ENCODE measurements at regions not wholly inside any gene's neighbourhood (a gene's known extent, or its start where the extent isn't known, plus 50 kb on each side); places are given as distances from the start of the nearest gene placed in this dataset.

GRCh38 chr10:31101123-31101522 lies 69.5 kb upstream of the ZNF438 start:
- no peaks in the 10 kb centered on the region for H3K79me2 ChIP-seq (ENCODE audit: insufficient read depth, low read length)
- H2AFZ ChIP-seq (ENCODE audit: low read depth, low read length, poor library complexity, severe bottlenecking), result peak overlapping the region; percentile 48
- H3K4me3 ChIP-seq (replicated peaks in 1 of 2; ENCODE audit: low read depth in 1 of 2, low read length in 2 of 2), result 0 out of 4 replicates have a peak overlapping the region, but pooled peaks of 1 of the 2 experiments have one; percentile 6
- H3K27ac ChIP-seq (ENCODE audit: low read depth, low read length), result peak overlapping the region; percentile 49
- no peaks in the 10 kb centered on the region for H3K36me3 ChIP-seq (ENCODE audit: control insufficient read depth in 1 of 2, insufficient read depth in 2 of 2, low read length in 2 of 2)
- POLR2A ChIA-PET, result no interaction called here
- BruUV-seq (replicated peaks), result no TSS peak
- intact Hi-C loops (cut with micrococcal nuclease), result no loop called here
- H3K9me2 ChIP-seq (ENCODE audit: insufficient read depth), result no peaks in the 10 kb centered on the region
- TF ChIP-seq CBX3 (IDR thresholded peaks at IDR 0.05; ENCODE audit: low read depth) (peak; percentile 92), YY1 (IDR thresholded peaks at IDR 0.05; ENCODE audit: extremely low read depth, insufficient replicate concordance, low read depth, low read length) (no peak), POLR2AphosphoS5 (IDR thresholded peaks at IDR 0.05; ENCODE audit: low read depth, low read length) (peak; percentile 36; the same call in 1 of the 2 replicates), SP1 (IDR thresholded peaks at IDR 0.05; ENCODE audit: low read depth) (peak; percentile 80), SRF (IDR thresholded peaks at IDR 0.05; ENCODE audit: low read depth) (peak; percentile 75; the same call in 1 of the 2 replicates), FOSL1 (IDR thresholded peaks at IDR 0.05; ENCODE audit: low read depth) (peak; percentile 81), JUND (IDR thresholded peaks at IDR 0.05) (peak; percentile 86)
- TF ChIP-seq, protein P1, sequence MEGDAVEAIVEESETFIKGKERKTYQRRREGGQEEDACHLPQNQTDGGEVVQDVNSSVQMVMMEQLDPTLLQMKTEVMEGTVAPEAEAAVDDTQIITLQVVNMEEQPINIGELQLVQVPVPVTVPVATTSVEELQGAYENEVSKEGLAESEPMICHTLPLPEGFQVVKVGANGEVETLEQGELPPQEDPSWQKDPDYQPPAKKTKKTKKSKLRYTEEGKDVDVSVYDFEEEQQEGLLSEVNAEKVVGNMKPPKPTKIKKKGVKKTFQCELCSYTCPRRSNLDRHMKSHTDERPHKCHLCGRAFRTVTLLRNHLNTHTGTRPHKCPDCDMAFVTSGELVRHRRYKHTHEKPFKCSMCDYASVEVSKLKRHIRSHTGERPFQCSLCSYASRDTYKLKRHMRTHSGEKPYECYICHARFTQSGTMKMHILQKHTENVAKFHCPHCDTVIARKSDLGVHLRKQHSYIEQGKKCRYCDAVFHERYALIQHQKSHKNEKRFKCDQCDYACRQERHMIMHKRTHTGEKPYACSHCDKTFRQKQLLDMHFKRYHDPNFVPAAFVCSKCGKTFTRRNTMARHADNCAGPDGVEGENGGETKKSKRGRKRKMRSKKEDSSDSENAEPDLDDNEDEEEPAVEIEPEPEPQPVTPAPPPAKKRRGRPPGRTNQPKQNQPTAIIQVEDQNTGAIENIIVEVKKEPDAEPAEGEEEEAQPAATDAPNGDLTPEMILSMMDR (IDR thresholded peaks at IDR 0.05 in 2 of 3, conservative IDR thresholded peaks at IDR 0.05 in 1 of 3; ENCODE audit: borderline replicate concordance in 1 of 3, insufficient read depth in 1 of 3, low read depth in 2 of 3, low read length in 2 of 3), result no peak
- TF ChIP-seq, protein P2, sequence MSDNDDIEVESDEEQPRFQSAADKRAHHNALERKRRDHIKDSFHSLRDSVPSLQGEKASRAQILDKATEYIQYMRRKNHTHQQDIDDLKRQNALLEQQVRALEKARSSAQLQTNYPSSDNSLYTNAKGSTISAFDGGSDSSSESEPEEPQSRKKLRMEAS (IDR thresholded peaks at IDR 0.05), result peak; percentile 81
- CTCF ChIA-PET, result no interaction called here
- no peaks in the 10 kb centered on the region for H4K20me1 ChIP-seq (ENCODE audit: insufficient read depth)
- no peak overlapping the region for H3K9ac ChIP-seq (ENCODE audit: low read length)
- H3K4me2 ChIP-seq (ENCODE audit: low read length), result peak overlapping the region; percentile 82
- RAD21 ChIA-PET (ENCODE audit: low non-redundant PET in 1 of 2, low total read pairs in 2 of 2, uncharacterized antibody in 2 of 2, unreplicated experiment in 2 of 2), result interaction anchor here in 1 of 2 experiments (2.1 kb wide), 1 partner anchor 17 kb away, joined by 5 read pairs; no protein-coding TSS in a partner anchor
- H3K4me1 ChIP-seq (ENCODE audit: control insufficient read depth in 1 of 2, insufficient read depth in 2 of 2, low read length in 2 of 2), result peaks cover 23 to 32% of the 10 kb centered on the region in 2 experiments
- DNase-seq (ENCODE audit: low read depth, low spot score) (peak; percentile 85), ATAC-seq (peak; percentile 61)
- H3K27me3 ChIP-seq (ENCODE audit: insufficient read depth, low read length), result no peaks in the 10 kb centered on the region
- H3K9me3 ChIP-seq (ENCODE audit: control insufficient read depth in 1 of 2, insufficient read depth in 1 of 2, low read depth in 1 of 2, low read length in 2 of 2), result no peaks in the 10 kb centered on the region
